NCI-H1436 (cell line): ENCODE measurements at regions not wholly inside any gene's neighbourhood (a gene's known extent, or its start where the extent isn't known, plus 50 kb on each side); places are given as distances from the start of the nearest gene placed in this dataset.
A peak's percentile ranks its signal among the peaks of the same experiment; 100 is the strongest.
"Not testable (repeated sequence)": the region's sequence is repeated elsewhere in the genome, so short reads cannot be mapped to it uniquely, and the experiment has no call there.

Experiments used
- DNase-seq: peaks from one replicate; lab custom pipeline; 2025; lab: John Stamatoyannopoulos, UW

DNA sequence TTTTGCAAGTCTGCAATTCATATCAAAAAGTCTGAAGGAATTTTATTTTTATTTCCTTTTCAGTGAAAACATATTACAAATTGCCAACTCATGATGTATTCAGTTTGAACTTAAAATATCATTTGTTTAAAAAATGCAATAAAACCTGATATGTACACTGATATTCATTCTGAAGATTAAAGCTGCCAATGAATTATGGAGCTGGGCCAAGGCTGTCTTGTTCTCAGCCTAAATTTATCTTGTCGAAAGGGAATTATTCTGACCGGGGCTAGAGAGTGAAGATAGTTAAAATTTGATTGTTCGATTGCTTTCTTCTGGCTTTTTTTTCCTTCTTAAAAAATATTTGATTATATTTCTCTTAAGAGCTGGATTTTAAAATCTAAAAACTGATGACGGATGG lies 54.0 kb upstream of the RBFOX1 start:
- DNase-seq = no peak

DNA sequence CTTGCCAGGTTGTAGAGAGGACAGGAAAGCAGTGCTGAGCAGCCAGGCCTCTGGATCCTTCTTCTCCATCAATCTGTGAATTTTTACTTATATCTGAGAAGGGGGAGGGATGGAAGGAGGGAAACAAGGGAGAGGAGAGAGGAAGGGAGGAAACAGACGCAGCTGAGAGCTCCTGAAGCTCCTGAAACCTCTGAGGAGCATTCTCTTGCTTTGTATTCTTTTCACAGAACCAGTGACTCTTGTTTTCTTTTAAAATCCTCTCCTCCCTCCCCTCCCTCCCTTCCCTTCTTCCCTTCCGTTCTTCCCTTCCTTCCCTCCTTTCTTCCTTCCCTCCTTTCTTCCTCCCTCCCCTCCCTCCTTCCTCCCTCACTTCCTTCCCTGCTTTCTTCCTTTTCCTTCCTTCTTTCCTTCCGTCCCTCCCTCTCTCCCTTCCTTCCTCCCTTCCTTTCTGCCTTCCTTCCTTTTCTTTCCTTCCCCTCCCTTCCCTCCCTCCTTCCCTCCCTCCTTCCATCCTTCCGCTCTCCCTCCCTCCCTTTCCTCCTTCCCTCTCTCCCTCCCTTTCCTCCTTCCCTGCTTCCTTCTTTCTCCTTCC lies 60.0 kb upstream of the RBFOX1 start:
- DNase-seq = no peak

DNA sequence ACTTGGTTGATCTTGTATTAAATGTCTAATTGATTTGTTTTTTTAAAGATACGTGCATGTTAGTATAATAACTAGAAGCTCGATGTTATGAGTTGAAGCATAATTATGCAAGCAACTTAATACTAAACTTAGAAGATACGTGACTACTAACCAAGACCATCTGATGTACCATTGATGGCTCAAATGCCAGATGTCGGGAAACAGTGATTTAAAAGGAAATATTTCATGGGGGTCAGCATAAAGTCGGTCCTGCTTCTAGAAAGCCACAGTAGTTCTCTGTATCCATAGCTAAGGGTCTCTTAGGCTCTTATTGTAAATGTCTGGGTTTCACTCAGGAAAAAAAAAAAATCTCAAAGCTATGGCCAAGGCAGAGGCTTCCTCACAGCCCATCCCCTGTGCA lies 61.2 kb upstream of the RBFOX1 start:
- DNase-seq = no peak

DNA sequence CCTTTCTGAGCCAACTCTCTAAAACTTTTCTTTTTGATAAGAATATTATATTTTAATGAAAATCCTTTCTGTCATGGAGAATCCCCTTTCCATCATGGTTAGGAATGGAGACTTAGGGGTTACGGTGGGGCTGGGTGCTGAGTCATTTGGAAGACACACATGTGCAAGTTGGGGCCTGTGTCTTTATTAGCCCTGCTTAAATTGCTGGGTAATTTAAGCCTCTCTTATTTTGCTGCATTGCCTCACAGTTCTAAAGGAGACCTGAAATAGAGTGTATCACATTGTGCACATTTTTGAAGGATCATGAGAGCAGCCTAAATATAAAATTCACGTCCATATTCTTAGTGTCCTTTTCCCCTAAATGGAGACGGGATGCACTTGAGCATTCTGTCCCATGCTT lies 61.8 kb upstream of the RBFOX1 start:
- DNase-seq = no peak

GRCh38 chr16:7270006-7270405 lies 62.6 kb upstream of the RBFOX1 start:
- no peak for DNase-seq

GRCh38 chr16:7268182-7268581 lies 64.5 kb upstream of the RBFOX1 start:
- DNase-seq = peak; percentile 44

- DNase-seq = no peak
Observed at GRCh38 chr16:7257016-7257415, 75.6 kb upstream of the RBFOX1 start.

- DNase-seq = no peak
Observed at GRCh38 chr16:7246578-7246977, 86.1 kb upstream of the RBFOX1 start.

DNA sequence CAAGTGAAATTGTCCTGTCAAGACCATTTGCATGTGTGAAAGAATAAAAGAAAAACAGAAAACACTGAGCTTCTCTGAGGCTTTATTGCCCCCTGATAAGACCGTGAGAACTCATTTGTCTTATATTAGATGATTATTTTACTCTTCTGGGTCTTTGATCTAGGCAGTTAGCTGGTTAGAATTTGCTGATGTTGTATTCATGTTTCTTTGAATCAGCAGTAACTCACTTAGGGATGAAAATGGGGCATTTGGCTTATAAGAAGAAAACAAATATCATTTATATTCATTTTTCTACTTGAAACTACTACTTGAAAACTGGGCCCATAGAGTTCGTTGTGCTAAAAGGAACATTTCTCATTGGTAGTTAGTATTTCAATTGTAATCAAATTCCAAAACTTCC lies 93.1 kb upstream of the RBFOX1 start:
- no peak for DNase-seq

- no peak for DNase-seq
Observed at GRCh38 chr16:7236824-7237410, 95.7 kb upstream of the RBFOX1 start.

DNA sequence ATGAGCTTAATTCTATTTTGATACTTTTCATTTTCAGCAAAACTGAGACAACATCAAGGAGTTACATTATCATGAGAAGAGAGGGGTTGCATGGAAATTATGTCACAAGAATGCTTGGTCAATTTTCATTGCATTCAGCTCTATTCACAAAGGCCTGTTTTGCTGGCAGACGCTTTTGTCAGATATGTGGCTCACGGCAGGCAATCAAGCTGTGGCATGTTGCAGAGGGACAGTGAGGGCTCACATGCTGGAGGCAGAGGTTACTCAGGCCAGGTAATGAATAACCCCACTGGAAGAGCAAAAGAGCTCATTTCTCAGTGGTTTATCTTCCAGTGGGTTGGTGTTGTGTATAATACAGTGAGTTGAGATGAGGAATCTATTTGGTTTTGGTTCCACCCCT lies 98.7 kb upstream of the RBFOX1 start:
- DNase-seq = no peak

DNA sequence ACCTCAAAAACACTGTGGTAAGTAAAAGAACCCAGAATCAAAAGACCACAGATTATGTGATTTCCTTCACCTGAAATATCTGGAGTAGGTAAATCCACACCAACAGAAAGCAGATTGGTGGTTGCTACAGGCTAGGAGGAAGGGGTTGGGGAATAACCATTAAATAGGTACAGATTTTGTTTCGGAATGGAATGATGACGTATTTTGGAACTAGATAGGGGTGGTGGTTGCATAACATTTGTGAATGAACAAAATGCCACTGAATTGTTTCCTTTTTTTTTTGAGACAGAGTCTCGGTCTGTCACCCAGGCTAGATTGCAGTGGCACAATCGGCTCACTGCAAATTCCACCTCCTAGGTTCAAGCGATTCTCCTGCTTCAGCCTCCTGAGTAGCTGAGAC lies 100.9 kb upstream of the RBFOX1 start:
- DNase-seq = no peak

GRCh38 chr16:7229433-7230218 lies 103.0 kb upstream of the RBFOX1 start:
- DNase-seq = not testable (repeated sequence)

DNA sequence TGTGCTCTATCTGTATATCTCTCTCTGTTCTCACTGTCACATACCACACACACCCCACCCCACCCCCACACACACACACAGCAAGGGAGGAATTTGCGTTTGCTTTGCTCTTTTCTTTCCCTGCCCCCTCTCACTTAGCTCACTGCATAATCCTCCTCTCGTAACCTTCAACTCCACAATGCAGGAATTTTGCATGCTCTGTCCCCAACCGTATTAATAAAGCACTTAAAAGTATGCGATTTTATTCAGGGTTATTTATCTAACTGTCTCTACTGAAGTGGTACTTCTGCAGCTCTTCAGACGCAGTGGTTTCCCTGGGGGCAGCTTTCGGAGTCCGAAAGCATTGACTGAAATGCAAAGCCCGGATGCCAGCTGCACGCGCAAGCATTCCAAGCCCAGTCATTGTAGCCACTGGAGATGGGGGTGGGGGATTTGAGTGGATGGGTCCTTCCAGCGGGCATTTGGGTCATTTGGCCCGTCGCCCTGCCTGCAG lies 105.4 kb upstream of the RBFOX1 start:
- DNase-seq = peak; percentile 32

DNA sequence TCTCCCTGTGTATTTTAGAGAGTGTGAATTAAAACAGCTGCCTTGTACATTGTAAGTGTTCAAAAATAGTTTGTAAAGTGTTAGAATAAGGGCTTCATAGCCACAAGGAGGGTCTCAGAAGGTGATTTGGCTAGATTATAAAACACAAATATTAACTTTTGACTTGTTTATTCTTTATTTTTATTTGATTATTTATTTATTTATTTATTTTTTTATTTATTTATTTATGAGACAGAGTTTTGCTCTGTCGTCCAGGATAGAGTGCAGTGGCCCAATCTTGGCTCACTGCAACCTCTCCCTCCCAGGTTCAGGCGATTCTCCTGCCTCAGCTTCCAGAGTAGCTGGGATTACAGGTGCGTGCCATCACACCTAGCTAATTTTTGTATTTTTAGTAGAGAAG lies 111.5 kb upstream of the RBFOX1 start:
- DNase-seq = no peak

- no peak for DNase-seq
Observed at GRCh38 chr16:7218936-7219335, 113.7 kb upstream of the RBFOX1 start.

DNA sequence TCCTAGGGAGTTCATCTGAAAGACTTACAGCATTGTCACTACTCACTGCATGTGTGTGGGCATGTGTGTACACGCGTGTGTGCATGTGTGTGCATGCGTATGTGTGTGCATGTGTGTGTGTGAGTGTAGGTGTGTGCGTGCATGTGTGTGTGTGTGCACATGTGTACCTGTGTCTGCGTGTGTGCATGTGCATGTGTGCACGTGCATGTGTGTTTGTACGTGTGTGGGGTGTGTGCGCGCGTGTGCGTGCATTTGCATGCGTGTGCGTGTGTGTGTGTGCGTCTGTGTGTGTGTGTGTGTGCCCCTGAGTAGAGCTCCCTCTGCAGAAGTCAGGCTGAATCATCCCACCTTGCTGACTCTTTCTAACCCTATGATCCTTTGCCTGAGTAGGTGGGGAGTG lies 114.8 kb upstream of the RBFOX1 start:
- DNase-seq = no peak

GRCh38 chr16:7216719-7217118 lies 115.9 kb upstream of the RBFOX1 start:
- DNase-seq = no peak

DNA sequence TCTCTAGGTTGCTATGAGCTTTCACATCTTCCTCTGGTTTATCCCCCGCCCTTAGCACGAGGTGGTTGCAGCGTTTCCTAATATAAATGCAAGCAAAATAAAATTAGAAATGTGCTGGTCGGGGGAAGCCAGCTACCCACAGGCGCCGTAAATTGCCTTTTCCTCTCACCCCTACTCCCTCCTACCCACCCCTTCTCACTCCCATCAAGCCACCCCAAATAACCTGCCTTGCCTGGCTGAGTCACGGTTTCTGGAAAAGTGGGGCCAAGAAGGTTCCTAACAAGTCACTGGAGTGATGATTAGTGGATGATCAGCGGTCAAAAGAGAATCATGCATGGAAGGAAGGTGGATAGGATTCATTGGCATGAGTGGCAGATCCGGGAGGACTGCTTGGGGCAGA lies 120.9 kb upstream of the RBFOX1 start:
- no peak for DNase-seq

- no peak for DNase-seq
Observed at GRCh38 chr16:7209598-7209997, 123.0 kb upstream of the RBFOX1 start.

- DNase-seq = no peak
Observed at GRCh38 chr16:7206469-7206868, 126.2 kb upstream of the RBFOX1 start.

DNA sequence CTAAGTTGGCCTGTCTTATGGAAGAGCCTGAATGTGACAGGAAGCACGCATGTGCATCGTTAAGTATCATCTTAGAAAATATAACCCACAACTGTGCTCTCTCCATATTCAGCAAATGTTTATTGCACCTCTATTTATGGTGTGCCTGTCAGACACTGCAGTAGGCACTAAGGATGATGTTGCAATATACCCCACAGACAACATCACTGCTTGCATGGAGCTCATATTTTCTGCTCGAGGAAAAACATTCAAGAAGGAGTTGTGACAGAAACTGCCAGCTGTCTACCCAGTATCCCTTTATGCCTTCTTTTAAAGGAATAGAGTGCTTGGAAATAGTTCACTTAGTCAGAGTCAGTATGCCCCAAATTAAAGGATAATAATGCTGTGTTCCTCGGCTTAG lies 132.3 kb upstream of the RBFOX1 start:
- no peak for DNase-seq

GRCh38 chr16:7185689-7186088 lies 147.0 kb upstream of the RBFOX1 start:
- DNase-seq = no peak
